KOPT-K1 (cell line): ENCODE measurements at regions not wholly inside any gene's neighbourhood (a gene's known extent, or its start where the extent isn't known, plus 50 kb on each side); places are given as distances from the start of the nearest gene placed in this dataset.
"Not testable (repeated sequence)": the region's sequence is repeated elsewhere in the genome, so short reads cannot be mapped to it uniquely, and the experiment has no call there.

ENCODE experiments used
- H3K27ac ChIP-seq: fragments of 200-600 bp; sonication (generic); 2 replicates; pipeline ENCODE4 v1.5.1; 2016; ENCODE audit warnings: antibody characterized with exemption, mild to moderate bottlenecking, low read depth, low read length; ENCODE audit not compliant: poor library complexity, severe bottlenecking
- H3K36me3 ChIP-seq: fragments of 200-600 bp; sonication (generic); 2 replicates; pipeline ENCODE4 v1.5.1; 2017; ENCODE audit warnings: antibody characterized with exemption, mild to moderate bottlenecking, low read length, moderate library complexity; ENCODE audit not compliant: insufficient read depth
- H3K9me3 ChIP-seq: fragments of 200-600 bp; sonication (generic); 2 replicates; pipeline ENCODE4 v1.5.1; 2017; ENCODE audit warnings: antibody characterized with exemption, low read length, mild to moderate bottlenecking; ENCODE audit not compliant: insufficient read depth, poor library complexity, severe bottlenecking

DNA sequence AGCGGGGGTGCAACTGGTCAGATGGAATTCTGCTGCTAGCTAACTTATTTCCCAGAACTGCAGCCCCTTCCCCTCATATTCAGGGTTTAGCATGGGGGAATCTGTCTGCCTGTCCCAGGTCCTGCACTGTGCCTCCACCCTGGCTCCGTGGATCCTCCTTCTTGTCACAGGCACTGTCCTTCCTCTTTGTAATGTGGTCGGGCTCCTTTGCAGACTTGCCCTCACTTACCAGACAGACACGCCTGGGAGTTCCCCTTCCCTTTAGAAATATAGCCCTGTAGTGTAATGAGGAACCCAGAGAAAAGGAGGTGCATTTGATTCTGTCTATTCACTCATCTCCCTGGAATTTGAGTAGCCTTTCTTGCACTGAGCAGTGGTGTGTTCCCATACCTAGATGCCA lies 108.7 kb downstream of the TRIM43 start:
- Histone ChIP-seq H3K9me3 (no peaks in the 10 kb centered on the region), H3K36me3 (no peaks in the 10 kb centered on the region), H3K27ac (no peak overlapping the region)

DNA sequence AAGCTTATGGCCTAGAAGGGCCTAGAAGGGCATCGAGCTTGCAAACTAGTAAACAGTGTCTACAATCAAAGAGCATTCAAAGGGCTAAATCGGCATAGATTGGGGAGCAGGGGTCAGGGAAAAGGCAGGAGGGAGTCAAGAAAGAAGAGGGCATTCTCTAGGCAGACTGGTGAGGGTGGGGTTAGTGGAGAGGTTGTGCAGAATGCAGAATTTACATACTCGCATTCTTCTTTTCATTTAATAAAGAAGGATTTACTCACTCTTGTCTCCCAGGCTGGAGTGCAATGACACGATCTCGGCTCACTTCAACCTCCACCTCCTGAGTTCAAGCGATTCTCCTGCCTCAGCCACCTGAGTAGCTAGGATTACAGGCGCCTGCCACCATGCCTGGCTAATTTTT lies 110.7 kb downstream of the TRIM43 start:
- no peaks in the 10 kb centered on the region for H3K9me3 ChIP-seq
- H3K36me3 ChIP-seq = no peaks in the 10 kb centered on the region
- H3K27ac ChIP-seq = no peak overlapping the region

DNA sequence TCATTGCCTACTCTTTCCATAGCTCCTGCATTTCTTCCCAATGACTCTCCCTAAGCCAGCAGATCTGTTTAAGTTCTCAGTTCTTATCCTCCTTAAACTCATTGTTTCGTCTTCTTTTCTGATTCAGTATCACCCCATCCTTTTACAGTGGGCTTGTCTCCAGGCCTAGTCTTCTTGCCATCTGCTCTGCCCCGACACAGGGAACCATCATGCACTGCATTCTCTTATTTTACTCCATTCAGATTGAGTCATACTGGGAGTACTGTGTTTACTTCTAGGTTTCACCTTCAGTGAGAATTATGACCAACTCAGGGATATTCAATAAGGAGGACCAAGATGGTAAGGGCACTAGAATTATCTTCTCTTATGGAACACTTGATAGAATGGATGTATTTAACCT lies 115.4 kb downstream of the TRIM43 start:
- not testable (repeated sequence) for H3K27ac ChIP-seq, H3K9me3 ChIP-seq, H3K36me3 ChIP-seq

GRCh38 chr2:95707837-95708236 lies 116.0 kb downstream of the TRIM43 start:
- Histone ChIP-seq H3K9me3 (no peaks in the 10 kb centered on the region), H3K27ac (no peak overlapping the region), H3K36me3 (no peaks in the 10 kb centered on the region)

DNA sequence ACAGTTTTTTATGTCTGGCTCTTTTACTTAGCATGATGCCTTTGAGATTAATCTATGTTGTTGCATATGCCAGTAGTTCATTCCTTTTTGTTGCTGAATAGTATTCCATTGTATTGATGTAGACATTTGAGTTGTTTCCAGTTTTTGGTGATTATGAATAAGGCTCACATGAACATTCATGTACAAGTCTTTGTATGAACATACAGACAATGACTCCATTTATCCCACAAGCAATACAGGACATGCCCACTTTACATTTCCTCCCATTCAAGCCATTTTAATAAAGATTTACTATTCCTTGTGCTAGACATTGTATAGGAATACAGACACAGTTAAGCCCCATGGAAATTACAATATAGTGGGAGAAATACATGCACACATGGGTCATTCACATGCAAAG lies 118.0 kb downstream of the TRIM43 start:
- Histone ChIP-seq H3K9me3 (no peaks in the 10 kb centered on the region), H3K36me3 (no peaks in the 10 kb centered on the region), H3K27ac (no peak overlapping the region)

GRCh38 chr2:95713470-95714177 lies 121.8 kb downstream of the TRIM43 start:
- not testable (repeated sequence) for H3K36me3 ChIP-seq, H3K9me3 ChIP-seq, H3K27ac ChIP-seq

DNA sequence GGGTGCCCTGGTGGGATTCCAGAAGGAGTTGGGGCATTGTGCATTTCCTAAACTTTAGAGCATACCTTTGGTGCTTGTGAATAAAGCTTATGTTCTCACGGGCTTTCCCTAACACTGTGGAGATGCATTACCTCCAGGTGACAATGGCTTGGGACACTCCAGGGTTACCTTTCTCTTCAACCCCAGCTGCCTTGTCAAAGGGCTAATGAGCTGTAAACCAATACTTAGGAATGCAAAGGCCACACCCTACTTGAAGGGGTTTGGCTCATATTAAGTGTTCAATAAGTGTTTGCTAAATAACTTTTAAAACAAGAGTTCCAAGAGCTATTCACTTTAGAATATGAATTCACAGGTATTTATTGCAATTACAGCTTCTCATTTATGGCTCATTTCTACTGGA lies 122.6 kb downstream of the TRIM43 start:
- H3K27ac ChIP-seq, H3K9me3 ChIP-seq, H3K36me3 ChIP-seq: not testable (repeated sequence)

DNA sequence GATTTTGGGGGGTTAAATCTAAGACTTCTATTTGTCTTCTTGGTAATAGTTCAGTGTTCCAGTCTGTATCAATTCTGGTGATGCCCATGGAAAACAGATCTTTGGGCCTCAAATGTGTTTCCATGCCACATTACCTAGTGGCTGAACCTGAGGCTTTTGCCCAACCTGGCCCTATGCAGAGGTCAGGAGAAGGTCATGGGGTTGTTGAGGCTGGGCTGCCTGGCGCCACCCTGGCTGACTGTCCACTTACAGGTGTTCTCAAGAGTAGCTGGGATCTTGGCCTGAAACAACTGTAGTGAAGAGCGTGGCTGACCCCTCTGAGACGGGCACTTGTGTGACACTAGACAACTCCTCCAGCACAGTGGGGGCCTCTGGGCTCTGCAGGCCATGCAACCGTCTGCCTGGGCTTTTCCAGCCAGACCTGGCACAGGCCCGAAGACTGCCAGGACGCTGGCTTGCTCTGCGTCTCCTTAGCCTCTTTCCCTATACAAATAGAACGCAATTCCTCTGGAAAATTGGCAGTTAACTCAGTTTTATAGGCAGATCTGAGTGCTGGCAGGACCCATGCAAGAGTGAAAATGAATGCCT lies 127.8 kb downstream of the TRIM43 start:
- no peaks in the 10 kb centered on the region for H3K36me3 ChIP-seq
- no peak overlapping the region for H3K27ac ChIP-seq
- H3K9me3 ChIP-seq = no peaks in the 10 kb centered on the region

DNA sequence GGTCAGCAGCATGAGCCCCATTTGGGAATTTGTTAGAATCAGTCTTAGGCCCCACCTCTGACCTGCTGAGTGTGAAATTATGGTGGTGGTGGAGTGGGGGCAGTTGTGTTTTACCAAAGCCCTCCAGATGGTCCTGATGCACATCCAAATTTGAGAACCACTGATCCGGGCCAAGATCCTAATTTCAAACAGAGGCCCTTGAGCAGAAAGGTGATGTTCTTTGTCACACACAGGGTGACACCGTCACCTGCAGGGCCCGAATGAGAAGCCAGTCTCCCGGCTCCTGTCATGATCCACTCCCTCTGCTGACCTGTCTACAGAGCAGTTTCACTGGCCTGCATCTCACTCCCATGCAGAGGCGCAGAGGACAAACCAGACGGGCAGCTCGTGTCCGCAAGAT lies 129.9 kb downstream of the TRIM43 start:
- Histone ChIP-seq H3K36me3 (no peaks in the 10 kb centered on the region), H3K9me3 (no peaks in the 10 kb centered on the region), H3K27ac (no peak overlapping the region)

GRCh38 chr2:95722131-95722697 lies 130.4 kb downstream of the TRIM43 start:
- no peak overlapping the region for H3K27ac ChIP-seq

DNA sequence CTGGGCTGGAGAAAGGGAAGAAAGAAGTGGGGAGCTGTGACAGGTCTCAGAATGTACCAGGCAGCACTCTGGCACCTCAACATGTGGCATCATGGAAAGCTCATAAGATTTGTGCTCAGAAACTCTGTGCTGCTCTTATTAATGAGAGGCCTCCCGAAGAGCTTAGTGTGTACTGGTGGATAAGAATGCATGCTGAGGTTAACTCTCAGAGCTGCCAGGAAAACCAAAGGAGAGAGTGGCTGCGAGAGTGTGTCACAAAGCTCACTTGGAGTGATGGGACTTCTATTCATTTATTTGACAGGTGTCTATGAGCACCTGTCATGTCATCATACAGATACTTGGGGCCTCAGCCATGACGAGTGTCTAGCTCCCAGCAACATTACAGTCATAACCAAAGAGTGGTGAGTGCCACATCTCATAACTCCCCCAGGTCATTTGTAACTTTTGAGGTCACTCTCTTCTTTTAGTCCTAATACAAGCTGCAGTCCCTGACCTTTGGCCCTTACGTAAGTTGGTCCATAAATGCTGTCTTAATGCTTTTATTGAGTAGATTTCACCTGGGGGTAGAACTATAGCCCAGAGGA lies 131.9 kb downstream of the TRIM43 start:
- not testable (repeated sequence) for H3K9me3 ChIP-seq, H3K27ac ChIP-seq, H3K36me3 ChIP-seq

More at GRCh38 chr2:95722131-95722697, 130.4 kb downstream of the TRIM43 start:
- Histone ChIP-seq H3K9me3 (no peaks in the 10 kb centered on the region), H3K36me3 (no peaks in the 10 kb centered on the region)

DNA sequence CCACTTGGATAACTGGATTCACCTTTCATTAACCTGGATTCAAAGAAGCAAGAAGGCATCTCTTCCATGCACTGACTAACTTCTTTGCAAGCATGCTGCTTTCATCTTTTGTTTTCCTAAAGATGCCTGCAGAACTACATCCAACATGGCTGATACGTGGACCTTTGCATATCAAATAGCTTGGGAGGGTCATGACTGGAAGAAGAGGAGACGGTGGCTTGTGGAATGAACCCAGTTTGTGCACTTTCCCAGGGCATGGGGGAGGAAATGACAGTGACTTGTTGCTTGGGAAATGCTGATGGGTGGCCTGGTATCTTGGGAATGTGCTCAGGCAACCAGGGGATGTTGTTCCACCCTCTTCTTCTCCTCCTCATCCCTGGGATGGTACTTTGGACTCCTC lies 133.4 kb downstream of the TRIM43 start:
- not testable (repeated sequence) for H3K36me3 ChIP-seq, H3K9me3 ChIP-seq, H3K27ac ChIP-seq

- not testable (repeated sequence) for H3K36me3 ChIP-seq, H3K27ac ChIP-seq, H3K9me3 ChIP-seq
These were observed 133.9 kb downstream of the TRIM43 start for GRCh38 chr2:95725677-95726076.

DNA sequence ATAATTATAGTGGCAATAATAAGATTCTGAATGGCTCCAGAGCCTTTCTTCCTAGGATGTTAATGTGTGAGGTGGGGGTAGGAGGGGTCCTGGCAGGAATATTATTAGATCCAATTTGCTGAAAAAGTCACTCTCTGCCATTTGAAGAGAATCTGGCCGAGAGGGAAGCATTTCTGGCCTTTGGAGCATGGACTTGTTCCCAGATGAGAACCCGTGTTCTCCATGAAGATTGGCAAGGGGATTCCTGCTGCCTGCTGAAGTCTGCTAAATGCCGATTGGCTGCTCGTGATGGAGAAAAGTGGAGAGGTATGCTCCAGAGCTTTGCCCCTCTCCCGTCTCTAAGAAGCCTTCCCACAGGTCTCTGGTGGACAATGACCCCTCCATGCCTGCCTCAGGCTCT lies 135.6 kb downstream of the TRIM43 start:
- H3K36me3 ChIP-seq, H3K9me3 ChIP-seq, H3K27ac ChIP-seq: not testable (repeated sequence)

- Histone ChIP-seq H3K9me3 (no peaks in the 10 kb centered on the region), H3K27ac (no peak overlapping the region), H3K36me3 (no peaks in the 10 kb centered on the region)
These were observed 137.2 kb downstream of the TRIM43 start for GRCh38 chr2:95728878-95729596.
